ENCODE measurements at regions not wholly inside any gene's neighbourhood (a gene's known extent, or its start where the extent isn't known, plus 50 kb on each side); places are given as distances from the start of the nearest gene placed in this dataset.

GRCh38 chr18:37778417-37779165 lies 213.0 kb upstream of the CELF4 start:
- DNase-seq = no peak

- DNase-seq = no peak
These were observed 204.2 kb upstream of the CELF4 start for GRCh38 chr18:37769826-37770225.

GRCh38 chr18:37764541-37765288 lies 199.1 kb upstream of the CELF4 start:
- DNase-seq = no peak

GRCh38 chr18:37762076-37762621 lies 196.6 kb upstream of the CELF4 start:
- no peak for DNase-seq

- no peak for DNase-seq
These were observed 188.5 kb upstream of the CELF4 start for GRCh38 chr18:37754141-37754540.

GRCh38 chr18:37742436-37742835 lies 176.8 kb upstream of the CELF4 start:
- DNase-seq = no peak

GRCh38 chr18:37741032-37741623 lies 175.5 kb upstream of the CELF4 start:
- no peak for DNase-seq

GRCh38 chr18:37734406-37734805 lies 168.8 kb upstream of the CELF4 start:
- no peak for DNase-seq

GRCh38 chr18:37729716-37730115 lies 164.1 kb upstream of the CELF4 start:
- DNase-seq = no peak

GRCh38 chr18:37724206-37724605 lies 158.6 kb upstream of the CELF4 start:
- no peak for DNase-seq

- DNase-seq = no peak
These were observed 156.2 kb upstream of the CELF4 start for GRCh38 chr18:37721544-37722522.

- no peak for DNase-seq
These were observed 155.1 kb upstream of the CELF4 start for GRCh38 chr18:37720663-37721062.

- DNase-seq = no peak
These were observed 152.1 kb upstream of the CELF4 start for GRCh38 chr18:37717656-37718055.

GRCh38 chr18:37717098-37717497 lies 151.5 kb upstream of the CELF4 start:
- DNase-seq = no peak

GRCh38 chr18:37716106-37716735 lies 150.6 kb upstream of the CELF4 start:
- DNase-seq = no peak

GRCh38 chr18:37714691-37715090 lies 149.1 kb upstream of the CELF4 start:
- no peak for DNase-seq

- DNase-seq = no peak
These were observed 147.2 kb upstream of the CELF4 start for GRCh38 chr18:37712776-37713175.

- DNase-seq = no peak
These were observed 146.3 kb upstream of the CELF4 start for GRCh38 chr18:37711766-37712505.

GRCh38 chr18:37710726-37711125 lies 145.1 kb upstream of the CELF4 start:
- no peak for DNase-seq

GRCh38 chr18:37709740-37710139 lies 144.1 kb upstream of the CELF4 start:
- DNase-seq = no peak

- DNase-seq = no peak
These were observed 139.4 kb upstream of the CELF4 start for GRCh38 chr18:37705016-37705415.
